ENCODE measurements at regions not wholly inside any gene's neighbourhood (a gene's known extent, or its start where the extent isn't known, plus 50 kb on each side); places are given as distances from the start of the nearest gene placed in this dataset.

- TF ChIP-seq PPARA (CRISPR knock-in tag; IDR thresholded peaks at IDR 0.05; ENCODE audit: borderline replicate concordance) (no peak), ARNTL (CRISPR knock-in tag; IDR thresholded peaks at IDR 0.05; ENCODE audit: borderline replicate concordance, low read depth) (no peak), GLIS3 (CRISPR knock-in tag; IDR thresholded peaks at IDR 0.05) (no peak)
Measured at GRCh38 chr21:39087238-39088030, 95.8 kb downstream of the PSMG1 start.
